ENCODE measurements at regions not wholly inside any gene's neighbourhood (a gene's known extent, or its start where the extent isn't known, plus 50 kb on each side); places are given as distances from the start of the nearest gene placed in this dataset.

GRCh38 chr4:64784125-64784524, 374.9 kb upstream of the TECRL start:
- TF ChIP-seq NFIC (IDR thresholded peaks at IDR 0.05) (peak; percentile 68), TCF12 (IDR thresholded peaks at IDR 0.05; ENCODE audit: low read depth) (peak; percentile 61; the same call in 1 of the 2 replicates), EP300 (IDR thresholded peaks at IDR 0.05; ENCODE audit: borderline replicate concordance) (peak; percentile 73; the same call in 1 of the 2 replicates), FOXM1 (IDR thresholded peaks at IDR 0.05; ENCODE audit: borderline replicate concordance, low read depth) (peak; percentile 82), TEAD4 (IDR thresholded peaks at IDR 0.05) (peak; percentile 79), TAF1 (IDR thresholded peaks at IDR 0.05; ENCODE audit: low read depth) (no peak), CREB1 (IDR thresholded peaks at IDR 0.05; ENCODE audit: low read depth) (no peak)

GRCh38 chr4:64781737-64782326, 372.6 kb upstream of the TECRL start:
- TF ChIP-seq RAD21 (IDR thresholded peaks at IDR 0.05; ENCODE audit: low read depth) = peak; percentile 77
- no peak for TF ChIP-seq FOXM1 (IDR thresholded peaks at IDR 0.05; ENCODE audit: borderline replicate concordance, low read depth)
- TF ChIP-seq TAF1 (IDR thresholded peaks at IDR 0.05; ENCODE audit: low read depth) = no peak

- TF ChIP-seq USF1 (IDR thresholded peaks at IDR 0.05) (no peak), CEBPB (IDR thresholded peaks at IDR 0.05) (no peak), REST (IDR thresholded peaks at IDR 0.05; ENCODE audit: low read depth) (no peak), MAX (IDR thresholded peaks at IDR 0.05) (no peak), EGR1 (IDR thresholded peaks at IDR 0.05) (no peak), TCF12 (IDR thresholded peaks at IDR 0.05; ENCODE audit: low read depth) (no peak), ZBTB7A (IDR thresholded peaks at IDR 0.05; ENCODE audit: low read depth) (no peak)
These were observed 371.4 kb upstream of the TECRL start for GRCh38 chr4:64780664-64781063.

- no peak for TF ChIP-seq USF1 (IDR thresholded peaks at IDR 0.05)
- peak; percentile 66; the same call in 1 of the 2 replicates for TF ChIP-seq TCF12 (IDR thresholded peaks at IDR 0.05; ENCODE audit: low read depth)
- TF ChIP-seq YY1 (IDR thresholded peaks at IDR 0.05; ENCODE audit: low read depth) = no peak
- TF ChIP-seq NFIC (IDR thresholded peaks at IDR 0.05) = no peak; the same call in 1 of the 2 replicates
- TF ChIP-seq TAF1 (IDR thresholded peaks at IDR 0.05; ENCODE audit: low read depth) = no peak
- TF ChIP-seq ZBTB7A (IDR thresholded peaks at IDR 0.05; ENCODE audit: low read depth) = no peak
- no peak for TF ChIP-seq RAD21 (IDR thresholded peaks at IDR 0.05; ENCODE audit: low read depth)
- peak; percentile 71 for TF ChIP-seq TEAD4 (IDR thresholded peaks at IDR 0.05)
- TF ChIP-seq REST (IDR thresholded peaks at IDR 0.05; ENCODE audit: low read depth) = no peak
- TF ChIP-seq EGR1 (IDR thresholded peaks at IDR 0.05) = no peak
- TF ChIP-seq EP300 (IDR thresholded peaks at IDR 0.05; ENCODE audit: borderline replicate concordance) = peak; percentile 75; the same call in 1 of the 2 replicates
- TF ChIP-seq FOXM1 (IDR thresholded peaks at IDR 0.05; ENCODE audit: borderline replicate concordance, low read depth) = peak; percentile 50; the same call in 1 of the 2 replicates
These were observed 368.0 kb upstream of the TECRL start for GRCh38 chr4:64777286-64777685.

GRCh38 chr4:64776820-64777219, 367.6 kb upstream of the TECRL start:
- no peak for TF ChIP-seq EGR1 (IDR thresholded peaks at IDR 0.05)
- no peak for TF ChIP-seq MAX (IDR thresholded peaks at IDR 0.05)
- no peak for TF ChIP-seq USF1 (IDR thresholded peaks at IDR 0.05)
- TF ChIP-seq ZBTB7A (IDR thresholded peaks at IDR 0.05; ENCODE audit: low read depth) = no peak
- TF ChIP-seq NFIC (IDR thresholded peaks at IDR 0.05) = no peak
- no peak for TF ChIP-seq CEBPB (IDR thresholded peaks at IDR 0.05)
- no peak for TF ChIP-seq EP300 (IDR thresholded peaks at IDR 0.05; ENCODE audit: borderline replicate concordance)
- no peak for TF ChIP-seq REST (IDR thresholded peaks at IDR 0.05; ENCODE audit: low read depth)
- no peak for TF ChIP-seq CREB1 (IDR thresholded peaks at IDR 0.05; ENCODE audit: low read depth)
- no peak for TF ChIP-seq FOXM1 (IDR thresholded peaks at IDR 0.05; ENCODE audit: borderline replicate concordance, low read depth)
- TF ChIP-seq TEAD4 (IDR thresholded peaks at IDR 0.05) = no peak
- no peak for TF ChIP-seq RAD21 (IDR thresholded peaks at IDR 0.05; ENCODE audit: low read depth)
- TF ChIP-seq YY1 (IDR thresholded peaks at IDR 0.05; ENCODE audit: low read depth) = no peak
